Endothelial cell of umbilical vein (primary cell): ENCODE measurements at regions not wholly inside any gene's neighbourhood (a gene's known extent, or its start where the extent isn't known, plus 50 kb on each side); places are given as distances from the start of the nearest gene placed in this dataset.

ENCODE experiments used
- BruUV-seq: library from RNA; stranded (reverse); fragments of 400-500 nt; replicated peaks from 2 replicates; lab custom pipeline; 2021; lab: Mats Ljungman, UMichigan
- CTCF ChIA-PET: fragments of 300-600, 350-600 bp; sonication (Branson Sonifier 250); formaldehyde crosslinking; loops from one replicate; lab custom pipeline; 2021; ENCODE audit warnings: antibody characterized with exemption, inconsistent platforms; lab: Charles Lee
- POLR2A ChIA-PET: fragments of 300-600, 350-600 bp; sonication (Branson Sonifier 250); formaldehyde crosslinking; loops from one replicate; lab custom pipeline; 2021; ENCODE audit warnings: antibody characterized with exemption, inconsistent platforms; lab: Charles Lee
- DNase-seq: peaks from one replicate; pipeline ENCODE4 v3.0.0-alpha.2; 2011; ENCODE audit warnings: low read depth, low spot score
- FAIRE-seq: peaks from 2 replicates; lab custom pipeline; 2011; peaks lifted over from hg19 to GRCh38; lab: Jason Lieb, UNC
- H2AFZ ChIP-seq: 2 replicates; pipeline ENCODE4 v1.6.0; 2012; ENCODE audit warnings: low read depth, low read length, control low read depth, inconsistent platforms
- H3K27ac ChIP-seq: 2 replicates; pipeline ENCODE4 v1.5.1; 2011; ENCODE audit warnings: low read depth, mild to moderate bottlenecking, control low read depth, low read length, moderate library complexity; ENCODE audit not compliant: insufficient read depth
- H3K27me3 ChIP-seq, 2 experiments: 2 replicates each; pipeline versions ENCODE4 v1.6.0 to v1.6.1; 2011; ENCODE audit warnings: low read length in 2 of 2, mixed read lengths in 1 of 2; ENCODE audit not compliant: control insufficient read depth in 2 of 2, insufficient read depth in 2 of 2
- H3K36me3 ChIP-seq, 2 experiments: 2 replicates in 1 of 2; 3 replicates in 1 of 2; pipeline ENCODE4 v1.5.1; 2011; ENCODE audit warnings: low read length in 2 of 2, mild to moderate bottlenecking in 1 of 2, moderate library complexity in 1 of 2; ENCODE audit not compliant: control insufficient read depth in 2 of 2, insufficient read depth in 2 of 2; ENCODE audit errors: extremely low read depth in 1 of 2
- H3K4me1 ChIP-seq: 3 replicates; pipeline ENCODE4 v1.5.1; 2011; ENCODE audit warnings: mild to moderate bottlenecking, low read length; ENCODE audit not compliant: control insufficient read depth, insufficient read depth; ENCODE audit errors: extremely low read depth
- H3K4me2 ChIP-seq: 2 replicates; pipeline ENCODE4 v1.6.1; 2011; ENCODE audit warnings: low read length, control low read depth, mixed read lengths; ENCODE audit not compliant: insufficient read depth
- H3K4me3 ChIP-seq, 3 experiments: fragments of 200-600 bp in 1 of 3; sonication (generic), shearing (Covaris generic) in 1 of 3; replicated peaks in 1 of 3; 2 replicates each; pipeline ENCODE4 v1.5.1; 2011 to 2016; ENCODE audit warnings: control low read depth in 3 of 3, low read length in 3 of 3, mild to moderate bottlenecking in 2 of 3, inconsistent platforms in 1 of 3, low read depth in 1 of 3, moderate library complexity in 1 of 3; ENCODE audit not compliant: insufficient read depth in 1 of 3
- H3K79me2 ChIP-seq: 2 replicates; pipeline ENCODE4 v1.6.0; 2012; ENCODE audit warnings: low read length, inconsistent platforms; ENCODE audit not compliant: control insufficient read depth, insufficient read depth
- H3K9ac ChIP-seq: replicated peaks from 2 replicates; pipeline ENCODE3; 2011; ENCODE audit warnings: low read length, control low read depth; ENCODE audit not compliant: insufficient read depth; ENCODE audit errors: extremely low read depth
- H3K9me1 ChIP-seq: replicated peaks from 3 replicates; pipeline ENCODE4 v1.6.0; 2011; ENCODE audit warnings: mild to moderate bottlenecking, low read length; ENCODE audit not compliant: control insufficient read depth, insufficient read depth; ENCODE audit errors: extremely low read depth
- H3K9me3 ChIP-seq: replicated peaks from 2 replicates; pipeline ENCODE4 v1.5.1; 2012; ENCODE audit warnings: low read length, inconsistent platforms; ENCODE audit not compliant: control insufficient read depth, insufficient read depth
- H4K20me1 ChIP-seq: replicated peaks from 2 replicates; pipeline ENCODE3; 2011; ENCODE audit warnings: mild to moderate bottlenecking, low read length; ENCODE audit not compliant: control insufficient read depth, insufficient read depth; ENCODE audit errors: extremely low read depth
- EZH2 ChIP-seq: IDR thresholded peaks from 2 replicates; pipeline ENCODE4 v1.6.1; 2012; ENCODE audit warnings: borderline replicate concordance, low read depth, mild to moderate bottlenecking, moderate library complexity, low read length, inconsistent platforms; ENCODE audit not compliant: severe bottlenecking
- FOS ChIP-seq: IDR thresholded peaks from 2 replicates; pipeline ENCODE4 v1.6.1; 2011; ENCODE audit warnings: mild to moderate bottlenecking, low read length, moderate library complexity, borderline replicate concordance; ENCODE audit not compliant: insufficient read depth
- GATA2 ChIP-seq: IDR thresholded peaks from 2 replicates; pipeline ENCODE4 v1.7.0; 2011; ENCODE audit warnings: low read depth, mild to moderate bottlenecking, moderate library complexity, mixed read lengths, low read length; ENCODE audit not compliant: insufficient read length, insufficient read depth
- JUN ChIP-seq: IDR thresholded peaks from 2 replicates; pipeline ENCODE4 v1.6.1; 2011; ENCODE audit warnings: borderline replicate concordance, low read depth; ENCODE audit not compliant: insufficient read length, insufficient read depth
- MAX ChIP-seq: IDR thresholded peaks from 2 replicates; pipeline ENCODE4 v1.6.1; 2011; ENCODE audit not compliant: insufficient read depth, insufficient read length
- MYC ChIP-seq: IDR thresholded peaks from one replicate; pipeline ENCODE4 v1.6.1; 2011; ENCODE audit warnings: mild to moderate bottlenecking, low read depth, low read length
- POLR2AphosphoS5 ChIP-seq: IDR thresholded peaks from 2 replicates; pipeline ENCODE4 v1.6.1; 2012; ENCODE audit warnings: low read depth, mild to moderate bottlenecking, control low read depth, low read length, moderate library complexity; ENCODE audit not compliant: insufficient read depth
- dilution Hi-C: fragments of 300-500 bp; cut with MboI; formaldehyde crosslinking; loops from one replicate; pipeline ENCODE4 v1.15.0; 2019; ENCODE audit warnings: low sequenced_read_pairs; ENCODE audit not compliant: extremely low pct_ligation_motif_present
- intact Hi-C: fragments of 100-400 bp; cut with micrococcal nuclease; formaldehyde crosslinking; loops from one replicate; pipeline ENCODE4 v1.10.0; 2022

GRCh38 chr15:95549168-95549738 lies 781.2 kb upstream of the NR2F2 start:
- no peaks in the 10 kb centered on the region for H3K36me3 ChIP-seq
- no peak overlapping the region for H3K4me2 ChIP-seq
- H3K9me1 ChIP-seq: no peaks in the 10 kb centered on the region
- dilution Hi-C loops (no loop called here), intact Hi-C loops (no loop called here)
- no peak overlapping the region for H3K27ac ChIP-seq
- H3K4me3 ChIP-seq: no peak overlapping the region
- no peak overlapping the region for H2AFZ ChIP-seq
- ChIA-PET CTCF (no interaction called here), POLR2A (no interaction called here)
- no peaks in the 10 kb centered on the region for H3K9me3 ChIP-seq
- peaks cover 5% of the 10 kb centered on the region for H3K4me1 ChIP-seq
- H4K20me1 ChIP-seq: no peaks in the 10 kb centered on the region
- H3K9ac ChIP-seq: no peak overlapping the region
- FAIRE-seq (no peak), DNase-seq (no peak)
- no peaks in the 10 kb centered on the region for H3K79me2 ChIP-seq
- TF ChIP-seq JUN (peak; percentile 8), GATA2 (no peak), MYC (no peak), POLR2AphosphoS5 (no peak), MAX (no peak), EZH2 (no peak), FOS (no peak)
- BruUV-seq: no TSS peak
- no peaks in the 10 kb centered on the region for H3K27me3 ChIP-seq

- TF ChIP-seq FOS: no peak
- no peak for TF ChIP-seq GATA2
- TF ChIP-seq EZH2: no peak
- TF ChIP-seq MYC: no peak
- no peak for TF ChIP-seq MAX
- Histone ChIP-seq H3K79me2 (no peaks in the 10 kb centered on the region), H2AFZ (no peak overlapping the region), H4K20me1 (no peaks in the 10 kb centered on the region), H3K9me3 (no peaks in the 10 kb centered on the region), H3K36me3 (no peaks in the 10 kb centered on the region), H3K9me1 (no peaks in the 10 kb centered on the region), H3K4me3 (no peak overlapping the region), H3K27me3 (no peaks in the 10 kb centered on the region), H3K27ac (no peak overlapping the region), H3K4me2 (no peak overlapping the region), H3K9ac (no peak overlapping the region), H3K4me1 (peaks cover 5% of the 10 kb centered on the region)
- POLR2A ChIA-PET: no interaction called here
- FAIRE-seq (no peak), DNase-seq (no peak)
- dilution Hi-C loops: no loop called here
- CTCF ChIA-PET: no interaction called here
- intact Hi-C loops: no loop called here
- no TSS peak for BruUV-seq
These were observed 779.8 kb upstream of the NR2F2 start for GRCh38 chr15:95550702-95551101.
